GM23248 (cell line): ENCODE measurements at regions not wholly inside any gene's neighbourhood (a gene's known extent, or its start where the extent isn't known, plus 50 kb on each side); places are given as distances from the start of the nearest gene placed in this dataset.

Experiments used
- EZH2 ChIP-seq: fragments of 200-600 bp; sonication (generic); IDR thresholded peaks from 2 replicates; pipeline ENCODE4 v1.6.1; 2018; ENCODE audit warnings: antibody characterized with exemption, mild to moderate bottlenecking; ENCODE audit not compliant: insufficient read depth, poor library complexity, severe bottlenecking
- EZH2phosphoT487 ChIP-seq: fragments of 200-600 bp; sonication (generic); IDR thresholded peaks from 2 replicates; pipeline ENCODE4 v1.6.1; 2018; ENCODE audit warnings: antibody characterized with exemption, moderate library complexity, mild to moderate bottlenecking, low read depth; ENCODE audit not compliant: insufficient read depth

- TF ChIP-seq EZH2: no peak
- no peak for TF ChIP-seq EZH2phosphoT487
Measured at GRCh38 chr1:218980881-218981280, 192.8 kb upstream of the LYPLAL1 start.
